ENCODE measurements at regions not wholly inside any gene's neighbourhood (a gene's known extent, or its start where the extent isn't known, plus 50 kb on each side); places are given as distances from the start of the nearest gene placed in this dataset.

DNA sequence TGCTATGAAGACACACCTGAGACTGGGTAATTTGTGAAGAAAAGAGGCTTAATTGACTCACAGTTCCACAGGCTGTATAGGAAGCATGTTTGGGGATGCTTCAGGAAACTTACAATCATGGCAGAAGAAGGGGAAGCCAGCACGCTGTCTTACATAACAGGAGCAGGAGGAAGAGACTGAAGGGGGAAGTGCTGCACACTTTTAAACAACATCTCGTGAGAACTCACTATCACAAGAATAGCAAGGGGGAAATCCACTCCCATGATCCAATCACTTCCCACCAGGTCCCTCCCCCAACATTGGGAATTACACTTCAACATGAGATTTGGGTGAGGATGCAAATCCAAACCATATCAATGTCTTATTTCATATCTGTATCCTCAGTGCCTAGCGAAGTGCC lies 307.2 kb downstream of the ATP23 start:
- DNase-seq (ENCODE audit: low read depth): no peak
- TF ChIP-seq CTCF (IDR thresholded peaks at IDR 0.05; ENCODE audit: insufficient read depth, low read depth, low read length, missing control alignments): no peak
- H3K4me3 ChIP-seq (ENCODE audit: low read depth, low read length): no peak overlapping the region

GRCh38 chr12:58249610-58250009 lies 308.2 kb downstream of the ATP23 start:
- TF ChIP-seq CTCF (IDR thresholded peaks at IDR 0.05; ENCODE audit: insufficient read depth, low read depth, low read length, missing control alignments): no peak
- no peak overlapping the region for H3K4me3 ChIP-seq (ENCODE audit: low read depth, low read length)
- DNase-seq (ENCODE audit: low read depth): no peak

GRCh38 chr12:58250077-58250476 lies 308.7 kb downstream of the ATP23 start:
- no peak for DNase-seq (ENCODE audit: low read depth)
- no peak for TF ChIP-seq CTCF (IDR thresholded peaks at IDR 0.05; ENCODE audit: insufficient read depth, low read depth, low read length, missing control alignments)
- H3K4me3 ChIP-seq (ENCODE audit: low read depth, low read length): no peak overlapping the region

DNA sequence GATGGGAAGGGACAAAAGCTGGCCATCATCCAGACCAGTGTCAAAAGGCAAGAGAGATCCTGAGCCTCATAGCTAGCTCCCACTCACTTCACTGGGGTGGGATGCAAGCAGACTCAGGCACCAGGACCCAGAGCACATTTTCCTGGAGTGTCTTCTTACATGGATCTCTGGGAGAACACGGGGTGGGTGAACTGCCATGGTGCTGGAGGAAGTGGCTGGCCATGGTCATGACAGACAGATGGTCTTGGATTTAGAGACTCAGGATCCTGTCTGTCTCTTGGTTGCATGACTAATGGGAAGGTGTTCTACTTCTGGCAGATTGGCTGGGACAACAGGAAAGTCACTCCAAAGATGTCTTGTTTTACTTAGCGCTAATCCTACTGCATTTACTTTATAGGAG lies 311.5 kb downstream of the ATP23 start:
- DNase-seq (ENCODE audit: low read depth): no peak
- no peak overlapping the region for H3K4me3 ChIP-seq (ENCODE audit: low read depth, low read length)
- TF ChIP-seq CTCF (IDR thresholded peaks at IDR 0.05; ENCODE audit: insufficient read depth, low read depth, low read length, missing control alignments): no peak

DNA sequence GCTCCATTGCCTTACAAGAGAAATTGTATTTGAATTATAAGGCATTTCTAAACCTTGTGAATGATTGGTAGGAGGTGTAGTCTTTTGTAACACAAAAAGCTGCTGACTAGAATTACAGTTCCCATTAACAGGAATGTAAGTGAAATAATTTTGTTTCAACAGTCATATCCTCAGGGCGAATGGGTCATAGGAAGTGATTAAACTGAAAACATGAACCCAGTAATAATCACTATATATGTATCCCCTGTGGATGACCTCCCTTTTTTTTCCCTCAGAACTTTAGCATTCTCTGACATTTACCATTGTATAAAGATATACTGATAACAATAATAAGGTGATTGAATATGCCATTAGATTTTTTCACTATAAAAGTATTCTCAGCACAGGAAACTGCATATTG lies 312.3 kb downstream of the ATP23 start:
- TF ChIP-seq CTCF (IDR thresholded peaks at IDR 0.05; ENCODE audit: insufficient read depth, low read depth, low read length, missing control alignments): no peak
- DNase-seq (ENCODE audit: low read depth): no peak
- no peak overlapping the region for H3K4me3 ChIP-seq (ENCODE audit: low read depth, low read length)

DNA sequence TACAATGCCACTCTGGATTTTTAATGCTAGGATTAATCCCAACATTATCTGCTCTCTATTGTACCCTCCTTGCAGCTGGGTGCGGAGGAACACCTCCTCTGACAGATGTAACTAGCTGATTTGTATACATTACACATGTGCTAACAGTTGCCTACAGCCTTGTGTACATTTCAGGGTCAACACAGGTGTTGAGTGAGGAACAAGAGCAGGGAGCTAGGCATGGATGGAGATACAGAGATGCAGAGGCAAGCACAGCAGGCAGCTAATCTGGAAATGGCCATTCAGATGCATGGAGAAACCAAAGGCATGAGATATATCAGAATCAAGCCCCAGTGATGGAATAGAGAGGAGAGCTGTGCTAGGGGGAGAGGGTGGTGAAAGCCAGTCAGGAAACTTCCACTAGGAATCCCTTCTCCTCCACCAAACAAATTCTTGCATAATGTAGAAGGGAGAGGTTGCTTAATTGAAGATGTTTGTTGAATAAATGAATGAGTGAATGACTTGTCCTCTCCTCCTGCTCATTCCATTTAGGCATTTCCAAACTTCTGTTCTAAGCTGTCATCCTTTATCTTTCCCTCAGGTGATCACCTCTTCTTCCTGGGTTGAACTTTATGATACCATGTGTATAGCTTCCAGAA lies 313.2 kb downstream of the ATP23 start:
- no peak for DNase-seq (ENCODE audit: low read depth)
- no peak for TF ChIP-seq CTCF (IDR thresholded peaks at IDR 0.05; ENCODE audit: insufficient read depth, low read depth, low read length, missing control alignments)
- H3K4me3 ChIP-seq (ENCODE audit: low read depth, low read length): no peak overlapping the region

DNA sequence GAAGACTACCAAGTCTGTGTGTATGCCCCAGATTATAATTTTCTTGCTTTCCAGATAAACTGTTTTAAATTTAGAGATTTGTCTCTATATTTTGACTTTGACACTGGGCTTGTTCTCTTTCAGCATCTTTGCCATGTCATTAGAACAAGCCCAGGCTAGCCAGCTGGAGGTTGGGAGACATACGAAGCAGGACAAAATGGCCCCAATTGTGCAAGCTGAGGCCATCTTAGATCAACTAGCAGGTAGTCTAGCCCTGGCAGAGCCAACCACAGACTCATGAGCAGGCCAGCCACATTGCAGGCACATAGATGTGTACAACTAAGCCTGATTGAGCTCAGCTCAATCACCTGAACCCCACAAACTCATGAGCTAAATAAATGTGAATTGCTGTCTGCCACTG lies 321.4 kb downstream of the ATP23 start:
- no peak overlapping the region for H3K4me3 ChIP-seq (ENCODE audit: low read depth, low read length)
- no peak for TF ChIP-seq CTCF (IDR thresholded peaks at IDR 0.05; ENCODE audit: insufficient read depth, low read depth, low read length, missing control alignments)

More for the DNA sequence above, 321.4 kb downstream of the ATP23 start:
- no peak for DNase-seq (ENCODE audit: low read depth)

Measured in GM12865 (cell line).